RWPE2 (cell line): ENCODE measurements at regions not wholly inside any gene's neighbourhood (a gene's known extent, or its start where the extent isn't known, plus 50 kb on each side); places are given as distances from the start of the nearest gene placed in this dataset.
"Not testable (repeated sequence)": the region's sequence is repeated elsewhere in the genome, so short reads cannot be mapped to it uniquely, and the experiment has no call there.

Source experiments
- ATAC-seq: fragments of 200-7000 bp; cut with Tn5 transposase; 3 replicates; pipeline ENCODE4 v1.9.1; 2021; ENCODE audit warnings: low read depth
- DNase-seq: peaks from one replicate; pipeline ENCODE4 v3.0.0-alpha.2; 2020; ENCODE audit warnings: low spot score
- H3K27ac ChIP-seq: fragments of 450-650 bp; 2 replicates; pipeline ENCODE4 v1.5.1; 2017; ENCODE audit warnings: mild to moderate bottlenecking; ENCODE audit not compliant: poor library complexity, severe bottlenecking
- H3K27me3 ChIP-seq: fragments of 250-450 bp; sonication (Bioruptor Pico); 2 replicates; pipeline ENCODE4 v1.5.1; 2021; ENCODE audit warnings: mild to moderate bottlenecking, moderate library complexity; ENCODE audit not compliant: insufficient read depth, poor library complexity, severe bottlenecking
- H3K36me3 ChIP-seq: fragments of 250-450 bp; sonication (Bioruptor Pico); 2 replicates; pipeline ENCODE4 v1.5.1; 2020; ENCODE audit warnings: low read depth, mild to moderate bottlenecking, moderate library complexity
- H3K4me1 ChIP-seq: fragments of 250-450 bp; sonication (Bioruptor Pico); 2 replicates; pipeline ENCODE4 v1.5.1; 2021; ENCODE audit warnings: mild to moderate bottlenecking, moderate library complexity; ENCODE audit not compliant: insufficient read depth, poor library complexity, severe bottlenecking
- H3K4me3 ChIP-seq: fragments of 250-450 bp; sonication (Bioruptor Pico); 2 replicates; pipeline ENCODE4 v1.5.1; 2021; ENCODE audit warnings: mild to moderate bottlenecking, moderate library complexity; ENCODE audit not compliant: severe bottlenecking
- H3K9me3 ChIP-seq: fragments of 250-450 bp; sonication (Bioruptor Pico); 2 replicates; pipeline ENCODE4 v1.5.1; 2021; ENCODE audit warnings: mild to moderate bottlenecking, moderate library complexity; ENCODE audit not compliant: severe bottlenecking
- CTCF ChIP-seq: fragments of 450-650 bp; IDR thresholded peaks from one replicate; pipeline ENCODE4 v1.5.1; 2017; ENCODE audit warnings: mild to moderate bottlenecking, moderate library complexity; ENCODE audit not compliant: poor library complexity, severe bottlenecking

- Histone ChIP-seq H3K4me3 (no peak overlapping the region), H3K27ac (peak overlapping the region; percentile 92), H3K4me1 (peaks cover 31% of the 10 kb centered on the region), H3K9me3 (no peaks in the 10 kb centered on the region), H3K36me3 (no peaks in the 10 kb centered on the region), H3K27me3 (no peaks in the 10 kb centered on the region)
- DNase-seq = peak; percentile 93
- TF ChIP-seq CTCF = no peak
- peak; percentile 93 for ATAC-seq
Measured at GRCh38 chr9:16062542-16063240, 509.8 kb downstream of the CCDC171 start.

- H3K4me1 ChIP-seq = peaks cover 26% of the 10 kb centered on the region
- peak; percentile 83 for DNase-seq
- TF ChIP-seq CTCF = peak; percentile 16
- H3K27me3 ChIP-seq = no peaks in the 10 kb centered on the region
- H3K27ac ChIP-seq = peak overlapping the region; percentile 92
- H3K9me3 ChIP-seq = no peaks in the 10 kb centered on the region
- no peak overlapping the region for H3K4me3 ChIP-seq
- no peaks in the 10 kb centered on the region for H3K36me3 ChIP-seq
- ATAC-seq = no peak
Measured at GRCh38 chr9:16063241-16063591, 510.4 kb downstream of the CCDC171 start.

GRCh38 chr9:16064771-16065170, 511.9 kb downstream of the CCDC171 start:
- TF ChIP-seq CTCF = no peak
- DNase-seq (no peak), ATAC-seq (no peak)
- Histone ChIP-seq H3K36me3 (no peaks in the 10 kb centered on the region), H3K4me3 (no peak overlapping the region), H3K9me3 (no peaks in the 10 kb centered on the region), H3K27me3 (no peaks in the 10 kb centered on the region), H3K4me1 (peaks cover 19% of the 10 kb centered on the region), H3K27ac (no peak overlapping the region)

- not testable (repeated sequence) for DNase-seq, H3K27me3 ChIP-seq, H3K36me3 ChIP-seq, H3K27ac ChIP-seq, H3K9me3 ChIP-seq, H3K4me3 ChIP-seq, ATAC-seq
- peaks cover 19% of the 10 kb centered on the region for H3K4me1 ChIP-seq
Measured at GRCh38 chr9:16066201-16066600, 513.4 kb downstream of the CCDC171 start.

GRCh38 chr9:16068476-16068875, 515.6 kb downstream of the CCDC171 start:
- H3K36me3 ChIP-seq = no peaks in the 10 kb centered on the region
- no peaks in the 10 kb centered on the region for H3K27me3 ChIP-seq
- H3K4me1 ChIP-seq = peaks cover 7% of the 10 kb centered on the region
- TF ChIP-seq CTCF = no peak
- no peaks in the 10 kb centered on the region for H3K9me3 ChIP-seq
- no peak overlapping the region for H3K4me3 ChIP-seq
- DNase-seq = no peak
- ATAC-seq = no peak
- no peak overlapping the region for H3K27ac ChIP-seq
